Tibial artery (tissue), 4 donors: ENCODE measurements at regions not wholly inside any gene's neighbourhood (a gene's known extent, or its start where the extent isn't known, plus 50 kb on each side); places are given as distances from the start of the nearest gene placed in this dataset.

Source experiments
- DNase-seq, 2 donors: peaks; one replicate each; pipeline ENCODE4 v3.0.0-alpha.2; 2019
- H3K27ac ChIP-seq, 2 donors: fragments of 200-600 bp; sonication (generic) in 1 of 2; 1 replicate in 1 of 2; 2 replicates in 1 of 2; pipeline ENCODE4 v1.5.1; 2018 to 2019; ENCODE audit warnings: mild to moderate bottlenecking in 1 of 2
- H3K27me3 ChIP-seq, 2 donors: fragments of 200-600 bp; sonication (generic) in 1 of 2; one replicate each; pipeline versions ENCODE4 v1.5.1 to v1.6.0; 2016 to 2019
- H3K36me3 ChIP-seq, 3 donors: fragments of 200-600 bp; sonication (generic) in 2 of 3; one replicate each; pipeline ENCODE4 v1.5.1; 2016 to 2019; ENCODE audit warnings: mild to moderate bottlenecking in 2 of 3
- H3K4me1 ChIP-seq, 4 donors: fragments of 200-600 bp; sonication (generic) in 2 of 4; 1 replicate in 3 of 4; 2 replicates in 1 of 4; pipeline ENCODE4 v1.5.1; 2016 to 2019
- H3K4me3 ChIP-seq, 2 donors: fragments of 200-600 bp; sonication (generic) in 1 of 2; 1 replicate in 1 of 2; 2 replicates in 1 of 2; pipeline ENCODE4 v1.5.1; 2018 to 2019; ENCODE audit warnings: mild to moderate bottlenecking in 2 of 2
- H3K9me3 ChIP-seq, 3 donors: fragments of 200-600 bp; sonication (generic) in 1 of 3; one replicate each; pipeline ENCODE4 v1.5.1; 2016 to 2019
- CTCF ChIP-seq, 2 experiments: fragments of 200-600 bp in 1 of 2; fragments of 450-650 bp in 1 of 2; IDR thresholded peaks; one replicate each; pipeline ENCODE4 v1.5.1; 2017 to 2019; ENCODE audit warnings: antibody characterized with exemption in 2 of 2, mild to moderate bottlenecking in 1 of 2, moderate library complexity in 1 of 2
- intact Hi-C: fragments of 100-400 bp; cut with DNase I; formaldehyde crosslinking; loops from one replicate; pipeline ENCODE4 v1.15.0; 2023; ENCODE audit warnings: low total_unique reads

GRCh38 chr15:57861034-57861638 lies 154.6 kb downstream of the POLR2M start:
- DNase-seq: no peak
- Histone ChIP-seq H3K27me3 (no peaks in the 10 kb centered on the region), H3K36me3 (no peaks in the 10 kb centered on the region), H3K9me3 (no peaks in the 10 kb centered on the region), H3K27ac (no peak overlapping the region), H3K4me1 (no peaks in the 10 kb centered on the region), H3K4me3 (no peak overlapping the region)
- TF ChIP-seq CTCF (IDR thresholded peaks at IDR 0.05): peak; percentile 77 to 84
- intact Hi-C loops: loop anchor here (5.0 to 10.0 kb wide), 3 partner anchors 106 to 299 kb away; no protein-coding TSS in a partner anchor

GRCh38 chr15:57861815-57862586 lies 155.5 kb downstream of the POLR2M start:
- Histone ChIP-seq H3K36me3 (no peaks in the 10 kb centered on the region), H3K9me3 (no peaks in the 10 kb centered on the region), H3K4me1 (no peaks in the 10 kb centered on the region), H3K4me3 (no peak overlapping the region), H3K27ac (no peak overlapping the region), H3K27me3 (no peaks in the 10 kb centered on the region)
- TF ChIP-seq CTCF (IDR thresholded peaks at IDR 0.05): no peak
- intact Hi-C loops: loop anchor here (5.0 to 10.0 kb wide), 3 partner anchors 107 to 300 kb away; no protein-coding TSS in a partner anchor
- no peak for DNase-seq

GRCh38 chr15:57862761-57863160 lies 156.2 kb downstream of the POLR2M start:
- DNase-seq: no peak
- Histone ChIP-seq H3K36me3 (no peaks in the 10 kb centered on the region), H3K27ac (no peak overlapping the region), H3K4me1 (no peaks in the 10 kb centered on the region), H3K4me3 (no peak overlapping the region), H3K9me3 (no peaks in the 10 kb centered on the region), H3K27me3 (peaks cover 0 to 8% of the 10 kb centered on the region in 2 donors)
- no peak for TF ChIP-seq CTCF (IDR thresholded peaks at IDR 0.05)
- intact Hi-C loops: loop anchor here (5.0 to 10.0 kb wide), 3 partner anchors 108 to 300 kb away; no protein-coding TSS in a partner anchor

GRCh38 chr15:57865294-57865693 lies 158.8 kb downstream of the POLR2M start:
- TF ChIP-seq CTCF (IDR thresholded peaks at IDR 0.05): peak in 1 of 2 experiments; percentile 23

GRCh38 chr15:57866149-57866736 lies 159.7 kb downstream of the POLR2M start:
- peaks cover 0 to 9% of the 10 kb centered on the region in 2 donors for H3K27me3 ChIP-seq
- H3K4me1 ChIP-seq: no peaks in the 10 kb centered on the region
- H3K4me3 ChIP-seq: no peak overlapping the region
- DNase-seq: peak in 1 of 2 donors; percentile 55
- H3K36me3 ChIP-seq: no peaks in the 10 kb centered on the region
- H3K9me3 ChIP-seq: no peaks in the 10 kb centered on the region
- intact Hi-C loops: loop anchor here (5.0 to 10.0 kb wide), 2 partner anchors 111 to 201 kb away; partner anchors contain the start of gene ALDH1A2
- TF ChIP-seq CTCF (IDR thresholded peaks at IDR 0.05): peak; percentile 48 to 60
- no peak overlapping the region for H3K27ac ChIP-seq

More at GRCh38 chr15:57865294-57865693, 158.8 kb downstream of the POLR2M start:
- no peaks in the 10 kb centered on the region for H3K4me1 ChIP-seq
- no peak for DNase-seq
- H3K4me3 ChIP-seq: no peak overlapping the region
- H3K27ac ChIP-seq: no peak overlapping the region
- peaks cover 0 to 9% of the 10 kb centered on the region in 2 donors for H3K27me3 ChIP-seq
- no peaks in the 10 kb centered on the region for H3K36me3 ChIP-seq
- no peaks in the 10 kb centered on the region for H3K9me3 ChIP-seq
- intact Hi-C loops: loop anchor here (5.0 to 10.0 kb wide), 2 partner anchors 110 to 202 kb away; partner anchors contain the start of gene ALDH1A2
